Smooth muscle cell (in vitro differentiated cells): ENCODE measurements at regions not wholly inside any gene's neighbourhood (a gene's known extent, or its start where the extent isn't known, plus 50 kb on each side); places are given as distances from the start of the nearest gene placed in this dataset.

Source experiments
- DNase-seq: peaks from one replicate; lab custom pipeline; 2025; ENCODE audit not compliant: unreplicated experiment; lab: John Stamatoyannopoulos, UW
- H2AFZ ChIP-seq: fragments of 200-600 bp; sonication (generic); 2 replicates; pipeline ENCODE4 v1.6.0; 2016; ENCODE audit warnings: antibody characterized with exemption, low read depth, mild to moderate bottlenecking
- H3F3A ChIP-seq: fragments of 200-600 bp; sonication (generic); 2 replicates; pipeline ENCODE4 v1.6.0; 2017; ENCODE audit warnings: antibody characterized with exemption, low read depth
- H3K27ac ChIP-seq: fragments of 200-600 bp; sonication (generic); 2 replicates; pipeline ENCODE4 v1.5.1; 2016; ENCODE audit warnings: low read depth, mild to moderate bottlenecking
- H3K27me3 ChIP-seq: fragments of 200-600 bp; sonication (generic); 2 replicates; pipeline ENCODE4 v1.6.1; 2016; ENCODE audit warnings: low read depth, mild to moderate bottlenecking
- H3K36me3 ChIP-seq: fragments of 200-600 bp; sonication (generic); 2 replicates; pipeline ENCODE4 v1.5.1; 2016; ENCODE audit warnings: low read depth
- H3K4me1 ChIP-seq: fragments of 200-600 bp; sonication (generic); 2 replicates; pipeline ENCODE4 v1.5.1; 2016; ENCODE audit warnings: low read depth
- H3K4me2 ChIP-seq: fragments of 200-600 bp; sonication (generic); 2 replicates; pipeline ENCODE4 v1.6.0; 2016; ENCODE audit warnings: mild to moderate bottlenecking
- H3K4me3 ChIP-seq: fragments of 200-600 bp; sonication (generic); 2 replicates; pipeline ENCODE4 v1.5.1; 2016; ENCODE audit warnings: mild to moderate bottlenecking
- H3K79me2 ChIP-seq: fragments of 200-600 bp; sonication (generic); 2 replicates; pipeline ENCODE4 v1.6.0; 2016; ENCODE audit warnings: low read depth, mild to moderate bottlenecking
- H3K9ac ChIP-seq: fragments of 200-600 bp; sonication (generic); 2 replicates; pipeline ENCODE4 v1.6.0; 2016; ENCODE audit warnings: low read depth
- H3K9me3 ChIP-seq: fragments of 200-600 bp; sonication (generic); replicated peaks from 2 replicates; pipeline ENCODE4 v1.5.1; 2016; ENCODE audit warnings: low read depth
- H4K20me1 ChIP-seq: fragments of 200-600 bp; sonication (generic); 2 replicates; pipeline ENCODE4 v1.6.0; 2016; ENCODE audit warnings: low read depth
- WGBS: methylation state at CpG from one replicate; pipeline ENCODE4 v1.1.7; 2016; ENCODE audit warnings: low lambda C conversion rate; 5-methylcytosine and 5-hydroxymethylcytosine counted together
- TF ChIP-seq, protein P1 (sequence below): fragments of 200-600 bp; sonication (generic); IDR thresholded peaks from 2 replicates; pipeline ENCODE4 v1.5.1; 2017; ENCODE audit warnings: borderline replicate concordance, mild to moderate bottlenecking, antibody characterized with exemption; ENCODE audit not compliant: insufficient read depth, poor library complexity, severe bottlenecking

DNA sequence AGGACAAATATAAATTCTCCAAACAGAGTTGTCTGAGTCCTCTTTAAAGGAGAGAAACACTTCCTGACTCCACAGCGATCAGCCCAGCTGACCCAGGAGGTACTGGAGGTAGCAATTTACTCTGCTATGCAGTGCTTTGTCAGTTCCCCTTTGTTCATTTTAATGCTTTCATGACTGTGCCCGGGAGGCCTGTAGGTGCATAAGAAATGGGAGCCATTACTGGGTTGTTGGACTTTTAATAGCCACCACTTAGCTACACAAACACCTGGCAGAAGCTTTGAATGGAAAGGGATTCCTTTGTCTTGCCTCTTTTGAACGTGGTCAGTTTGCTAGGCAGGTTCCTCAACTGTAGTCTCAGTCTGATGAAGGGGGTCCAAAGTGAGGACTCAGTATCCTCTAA lies 59.0 kb upstream of the AFF2 start:
- TF ChIP-seq, protein P1, sequence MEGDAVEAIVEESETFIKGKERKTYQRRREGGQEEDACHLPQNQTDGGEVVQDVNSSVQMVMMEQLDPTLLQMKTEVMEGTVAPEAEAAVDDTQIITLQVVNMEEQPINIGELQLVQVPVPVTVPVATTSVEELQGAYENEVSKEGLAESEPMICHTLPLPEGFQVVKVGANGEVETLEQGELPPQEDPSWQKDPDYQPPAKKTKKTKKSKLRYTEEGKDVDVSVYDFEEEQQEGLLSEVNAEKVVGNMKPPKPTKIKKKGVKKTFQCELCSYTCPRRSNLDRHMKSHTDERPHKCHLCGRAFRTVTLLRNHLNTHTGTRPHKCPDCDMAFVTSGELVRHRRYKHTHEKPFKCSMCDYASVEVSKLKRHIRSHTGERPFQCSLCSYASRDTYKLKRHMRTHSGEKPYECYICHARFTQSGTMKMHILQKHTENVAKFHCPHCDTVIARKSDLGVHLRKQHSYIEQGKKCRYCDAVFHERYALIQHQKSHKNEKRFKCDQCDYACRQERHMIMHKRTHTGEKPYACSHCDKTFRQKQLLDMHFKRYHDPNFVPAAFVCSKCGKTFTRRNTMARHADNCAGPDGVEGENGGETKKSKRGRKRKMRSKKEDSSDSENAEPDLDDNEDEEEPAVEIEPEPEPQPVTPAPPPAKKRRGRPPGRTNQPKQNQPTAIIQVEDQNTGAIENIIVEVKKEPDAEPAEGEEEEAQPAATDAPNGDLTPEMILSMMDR, result no peak
- Histone ChIP-seq H3K9me3 (no peaks in the 10 kb centered on the region), H2AFZ (no peak overlapping the region), H3K9ac (no peak overlapping the region), H3F3A (no peaks in the 10 kb centered on the region), H3K36me3 (no peaks in the 10 kb centered on the region), H4K20me1 (no peaks in the 10 kb centered on the region), H3K27me3 (no peaks in the 10 kb centered on the region), H3K4me1 (no peaks in the 10 kb centered on the region), H3K4me3 (no peak overlapping the region), H3K79me2 (no peaks in the 10 kb centered on the region), H3K4me2 (no peak overlapping the region), H3K27ac (no peak overlapping the region)
- WGBS, result 48% methylated on average over 3 of the region's 3 CpGs
- no peak for DNase-seq

DNA sequence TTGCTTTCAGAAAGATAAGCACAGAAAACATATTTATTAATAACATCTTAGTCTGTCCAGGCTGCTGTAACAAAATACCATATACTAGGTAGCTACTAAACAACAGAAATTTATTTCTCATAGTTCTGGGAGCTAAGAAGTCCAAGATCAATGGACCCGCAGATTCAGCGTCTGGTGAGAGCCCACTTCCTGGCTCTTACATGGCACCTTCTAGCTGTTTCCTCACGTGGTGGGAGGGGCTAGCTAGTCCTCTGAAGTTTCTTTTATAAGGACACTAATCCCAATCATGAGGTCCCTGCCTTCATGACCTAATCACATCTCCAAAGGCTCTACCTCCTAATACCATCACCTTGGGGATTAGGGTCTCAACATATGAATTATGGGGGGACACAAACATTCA lies 57.2 kb upstream of the AFF2 start:
- no peak for DNase-seq
- Histone ChIP-seq H3K27ac (no peak overlapping the region), H3K27me3 (no peaks in the 10 kb centered on the region), H2AFZ (no peak overlapping the region), H3F3A (no peaks in the 10 kb centered on the region), H3K4me3 (no peak overlapping the region), H3K9me3 (no peaks in the 10 kb centered on the region), H4K20me1 (no peaks in the 10 kb centered on the region), H3K4me2 (no peak overlapping the region), H3K79me2 (no peaks in the 10 kb centered on the region), H3K4me1 (no peaks in the 10 kb centered on the region), H3K36me3 (no peaks in the 10 kb centered on the region), H3K9ac (no peak overlapping the region)
- TF ChIP-seq, protein P1, result no peak
- 67% methylated on average over 3 of the region's 3 CpGs for WGBS

DNA sequence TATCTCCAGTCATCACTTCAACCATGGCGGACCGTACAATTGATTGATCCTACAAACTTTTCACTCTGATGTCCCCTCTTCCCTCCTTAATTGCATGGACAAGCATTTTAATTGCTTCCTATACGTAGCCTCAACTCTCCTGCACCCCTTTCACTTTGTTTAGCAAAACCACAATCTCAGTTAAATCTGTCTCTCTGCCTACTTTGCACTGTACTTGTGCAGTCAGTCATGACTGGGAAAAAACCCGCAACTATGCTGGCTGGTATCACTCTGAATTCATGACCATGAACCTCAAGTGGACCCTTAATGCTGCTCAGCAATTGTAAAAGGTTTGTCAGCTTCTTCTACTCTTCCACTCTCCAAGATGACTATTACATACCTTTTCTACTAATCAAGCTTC lies 51.7 kb upstream of the AFF2 start:
- no peak for DNase-seq
- Histone ChIP-seq H3K36me3 (no peaks in the 10 kb centered on the region), H3K27me3 (no peaks in the 10 kb centered on the region), H4K20me1 (no peaks in the 10 kb centered on the region), H3K27ac (no peak overlapping the region), H3K4me2 (no peak overlapping the region), H3K9me3 (no peaks in the 10 kb centered on the region), H3F3A (no peaks in the 10 kb centered on the region), H3K4me3 (no peak overlapping the region), H2AFZ (no peak overlapping the region), H3K9ac (no peak overlapping the region), H3K79me2 (no peaks in the 10 kb centered on the region), H3K4me1 (no peaks in the 10 kb centered on the region)
- TF ChIP-seq, protein P1, result no peak
- 84% methylated on average over 4 of the region's 4 CpGs for WGBS
